Pancreas (tissue), 10 donors: ENCODE measurements at regions not wholly inside any gene's neighbourhood (a gene's known extent, or its start where the extent isn't known, plus 50 kb on each side); places are given as distances from the start of the nearest gene placed in this dataset.
A peak's percentile ranks its signal among the peaks of the same experiment; 100 is the strongest.

Source experiments
- ATAC-seq, 4 donors: fragments of 200-7000 bp; cut with Tn5 transposase; one replicate each; pipeline versions ENCODE4 v1.8.0 to v1.9.1; 2020; ENCODE audit warnings: mild to moderate bottlenecking in 4 of 4, moderate library complexity in 4 of 4
- DNase-seq, 6 donors: peaks; one replicate each; pipeline ENCODE4 v3.0.0-alpha.2; 2020
- FAIRE-seq: peaks from 2 replicates; lab custom pipeline; 2012; peaks lifted over from hg19 to GRCh38; lab: Jason Lieb, UNC
- H3K27ac ChIP-seq, 4 donors: fragments of 200-600 bp; sonication (generic); 1 replicate in 3 of 4; 2 replicates in 1 of 4; pipeline versions ENCODE4 v1.5.0 to v1.8.0; 2020
- H3K27me3 ChIP-seq, 4 donors: fragments of 200-600 bp; one replicate each; pipeline ENCODE4 v1.8.0; 2021
- H3K36me3 ChIP-seq, 3 donors: fragments of 200-600 bp; sonication (generic) in 1 of 3; one replicate each; pipeline versions ENCODE4 v1.5.0 to v1.8.0; 2020 to 2021
- H3K4me1 ChIP-seq, 3 donors: fragments of 200-600 bp; one replicate each; pipeline ENCODE4 v1.8.0; 2021
- H3K4me3 ChIP-seq, 4 donors: fragments of 200-600 bp; sonication (generic) in 2 of 4; one replicate each; pipeline versions ENCODE4 v1.5.0 to v1.8.0; 2020 to 2021
- H3K9me3 ChIP-seq, 4 donors: fragments of 200-600 bp; one replicate each; pipeline ENCODE4 v1.8.0; 2021
- CTCF ChIP-seq, 4 donors: fragments of 200-600 bp; sonication (generic) in 3 of 4; IDR thresholded peaks; one replicate each; pipeline versions ENCODE4 v1.5.0 to v1.8.0; 2021; ENCODE audit warnings: antibody characterized with exemption in 4 of 4
- WGBS, 2 donors: extraction: QIAGEN DNeasy Blood & Tissue Kit; methylation state at CpG; one replicate each; pipeline ENCODE4 v1.1.7; 2013; 5-methylcytosine and 5-hydroxymethylcytosine counted together
- intact Hi-C, 3 donors: fragments of 100-400 bp; cut with DNase I; formaldehyde crosslinking; loops; one replicate each; pipeline versions ENCODE4 v1.11.1 to v1.14.2; 2022
- donor health status: healthy with polysubstance abuse.
- donor health status: DM: no; HTN: no; CAD: no; lungs with moderate emphysema.
- donor health status: DM: no; HTN: no; CAD: no.
- donor health status: control.
- donor health status: control.
- donor health status: Bipolar disorder and iron deficiency.
- donor health status: DM: yes; HTN: yes; CAD: no.
- donor health status: DM: no; HTN: no; CAD: no.
- donor health status: DM: no; HTN: no; CAD: no.
- donor health status: DM: yes; HTN: yes; CAD: no.

- no peak for ATAC-seq
Observed at GRCh38 chr3:139118835-139119234, 74.1 kb upstream of the PRR23C start.

DNA sequence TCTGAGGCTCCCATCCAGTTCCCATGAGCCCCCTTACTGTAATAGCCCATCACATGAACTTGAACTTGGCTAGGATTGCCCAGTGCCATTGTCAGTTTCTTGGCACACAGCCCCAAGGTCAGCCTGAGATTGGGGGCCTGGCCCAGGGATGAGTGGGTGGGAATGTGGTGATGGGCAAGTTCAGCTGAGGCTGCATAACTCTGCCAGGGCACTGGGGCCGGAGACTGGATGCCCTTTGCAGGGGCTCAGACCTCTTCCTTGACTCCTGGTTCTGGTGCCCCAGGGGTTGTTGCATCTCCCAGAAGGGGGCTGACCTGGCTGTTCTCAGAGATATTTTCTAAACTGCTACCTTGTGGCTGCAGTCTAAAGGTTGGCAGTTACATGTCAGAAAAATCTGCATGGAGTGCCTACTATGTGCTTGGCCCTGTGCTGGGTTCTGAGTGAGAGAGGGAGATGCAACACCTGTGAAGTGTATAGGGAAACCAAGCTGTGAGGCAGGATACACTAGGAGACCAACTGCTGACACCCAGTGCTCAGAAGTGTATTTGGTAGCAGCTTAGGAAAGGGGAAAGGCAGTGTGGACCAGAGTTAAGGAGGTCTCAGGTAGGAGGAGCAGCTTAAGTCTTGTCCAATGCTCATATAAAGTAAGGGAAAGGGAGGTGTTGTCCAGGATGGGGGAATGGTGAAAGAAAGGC is 74.8 kb upstream of the PRR23C start:
- ATAC-seq = no peak
- no peak for TF ChIP-seq CTCF (IDR thresholded peaks at IDR 0.05)
- H3K36me3 ChIP-seq = no peaks in the 10 kb centered on the region
- FAIRE-seq = no peak
- peaks cover 3 to 17% (median 15%) of the 10 kb centered on the region in 3 donors for H3K4me1 ChIP-seq
- WGBS, 2 donors = 81 to 87% methylated on average over 1 of the region's 1 CpG
- no peaks in the 10 kb centered on the region for H3K9me3 ChIP-seq
- no peak overlapping the region for H3K4me3 ChIP-seq
- DNase-seq = no peak
- intact Hi-C loops = no loop called here
- H3K27ac ChIP-seq = no peak overlapping the region
- no peaks in the 10 kb centered on the region for H3K27me3 ChIP-seq

More at GRCh38 chr3:139118835-139119234, 74.1 kb upstream of the PRR23C start:
- 96 to 98% methylated on average over 4 of the region's 4 CpGs for WGBS, 2 donors
- intact Hi-C loops = no loop called here
- Histone ChIP-seq H3K36me3 (no peaks in the 10 kb centered on the region), H3K27ac (no peak overlapping the region), H3K27me3 (no peaks in the 10 kb centered on the region), H3K4me1 (peaks cover 3 to 17% (median 15%) of the 10 kb centered on the region in 3 donors), H3K4me3 (no peak overlapping the region), H3K9me3 (no peaks in the 10 kb centered on the region)
- FAIRE-seq = no peak
- DNase-seq = no peak
- no peak for TF ChIP-seq CTCF (IDR thresholded peaks at IDR 0.05)

DNA sequence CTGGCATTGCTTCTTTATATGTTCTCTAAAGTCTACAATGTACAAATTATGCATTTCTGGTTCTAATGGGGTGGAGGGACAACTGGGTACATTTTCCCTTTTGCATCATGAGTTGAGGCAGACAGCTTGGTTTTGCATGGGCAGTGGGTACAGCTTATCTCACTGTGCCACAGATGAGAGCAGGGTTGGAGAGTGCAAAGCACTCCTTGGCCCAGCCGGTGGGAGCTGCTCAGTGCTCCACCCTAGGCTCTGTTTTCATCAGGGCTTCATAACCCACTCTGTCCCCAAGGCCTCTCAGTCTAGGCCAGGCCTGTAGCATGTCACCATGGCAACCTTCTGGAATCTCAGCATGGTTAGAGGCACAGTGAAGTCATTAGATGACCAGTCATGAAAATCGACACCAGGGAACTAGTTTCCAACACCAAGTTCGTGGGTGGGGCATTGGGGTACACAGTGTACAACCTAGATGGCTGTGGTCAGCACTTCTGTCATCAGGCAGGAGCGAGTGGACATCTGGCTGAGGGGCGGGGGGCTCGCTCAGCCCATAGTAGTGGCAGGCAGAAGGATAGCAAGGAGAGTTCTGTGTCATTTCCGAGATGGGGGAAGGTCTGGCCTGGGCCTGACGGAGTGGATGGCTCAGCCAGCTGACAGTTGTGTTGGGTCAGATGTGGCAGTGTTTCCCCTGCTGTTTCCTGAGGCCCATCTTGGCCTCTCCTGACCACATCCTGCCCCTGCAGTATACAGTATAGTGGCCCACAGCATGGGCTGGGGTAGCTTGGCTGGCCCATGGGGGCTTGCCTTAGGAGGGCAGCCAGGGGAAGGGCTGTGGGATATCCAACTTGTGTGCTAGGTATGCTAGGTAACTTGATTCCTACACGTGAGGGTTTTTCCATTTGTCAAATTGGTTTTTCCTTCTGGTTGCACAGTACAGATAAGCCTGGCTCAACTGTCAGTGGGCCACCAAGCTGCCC is 75.7 kb upstream of the PRR23C start:
- Histone ChIP-seq H3K27ac (no peak overlapping the region), H3K9me3 (no peaks in the 10 kb centered on the region), H3K4me3 (no peak overlapping the region), H3K4me1 (peaks cover 3 to 17% (median 15%) of the 10 kb centered on the region in 3 donors), H3K36me3 (no peaks in the 10 kb centered on the region), H3K27me3 (no peaks in the 10 kb centered on the region)
- TF ChIP-seq CTCF (IDR thresholded peaks at IDR 0.05) = no peak
- 66 to 70% methylated on average over 9 of the region's 9 CpGs for WGBS, 2 donors
- FAIRE-seq = no peak
- intact Hi-C loops = no loop called here
- no peak for DNase-seq
- ATAC-seq = peak; percentile 22 to 51 (median 44)

DNA sequence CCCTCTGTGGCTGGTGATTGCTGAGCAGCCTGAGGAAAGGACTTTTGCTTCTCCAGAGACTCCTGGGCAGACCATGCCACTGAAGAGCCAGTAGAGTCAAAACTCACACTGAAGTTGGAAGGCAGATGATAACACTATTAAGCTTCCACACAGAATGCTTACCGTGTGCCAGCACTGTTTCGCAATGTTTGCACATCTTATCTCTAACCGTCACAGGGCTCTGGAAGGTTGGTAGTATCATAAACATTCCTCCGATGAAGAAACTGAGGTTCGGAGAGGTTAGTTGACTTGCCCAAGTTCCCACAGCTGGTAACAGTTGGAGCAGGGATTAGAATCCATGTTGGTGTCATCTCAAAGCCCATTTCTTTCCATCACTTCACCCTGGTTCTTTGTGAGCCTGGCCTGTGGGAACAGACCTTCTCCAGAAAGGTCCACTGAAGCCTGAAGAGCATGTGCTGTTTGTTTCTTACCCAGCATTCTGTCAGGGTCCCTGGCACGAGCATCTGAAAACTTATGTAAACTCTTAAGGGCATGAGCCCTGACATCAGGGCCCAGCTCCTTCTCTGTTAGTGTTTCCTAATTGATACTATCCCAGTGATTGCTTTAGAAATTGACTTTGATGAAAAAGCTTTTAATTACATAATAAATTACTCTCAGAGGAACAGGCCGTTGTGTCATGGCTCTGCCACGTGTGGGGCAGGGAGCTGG is 77.0 kb upstream of the PRR23C start:
- DNase-seq (peak in 3 of 6 donors; percentile 41 to 71 (median 50)), ATAC-seq (peak; percentile 80 to 88 (median 85)), FAIRE-seq (no peak)
- Histone ChIP-seq H3K4me1 (peaks cover 3 to 17% (median 15%) of the 10 kb centered on the region in 3 donors), H3K9me3 (no peaks in the 10 kb centered on the region), H3K27ac (peak overlapping the region in 1 of 4 donors; percentile 54), H3K27me3 (no peaks in the 10 kb centered on the region), H3K4me3 (no peak overlapping the region), H3K36me3 (no peaks in the 10 kb centered on the region)
- 14 to 18% methylated on average over 8 of the region's 8 CpGs for WGBS, 2 donors
- TF ChIP-seq CTCF (IDR thresholded peaks at IDR 0.05) = no peak
- intact Hi-C loops = no loop called here
